Panc1 (cell line): ENCODE measurements at regions not wholly inside any gene's neighbourhood (a gene's known extent, or its start where the extent isn't known, plus 50 kb on each side); places are given as distances from the start of the nearest gene placed in this dataset.

ENCODE experiments used
- ATAC-seq: fragments of 200-7000 bp; cut with Tn5 transposase; 2 replicates; pipeline ENCODE4 v1.9.1; 2020; ENCODE audit warnings: mild to moderate bottlenecking, moderate library complexity
- BruUV-seq: library from RNA; stranded (reverse); fragments of 400-500 nt; replicated peaks from 2 replicates; lab custom pipeline; 2021; lab: Mats Ljungman, UMichigan
- CTCF ChIA-PET: fragments of 300-600 bp; sonication (Branson Sonifier 250); formaldehyde crosslinking; loops from one replicate; lab custom pipeline; 2022; ENCODE audit warnings: antibody characterized with exemption; lab: Charles Lee
- POLR2A ChIA-PET: fragments of 300-600 bp; sonication (Branson Sonifier 250); formaldehyde crosslinking; loops from one replicate; lab custom pipeline; 2022; ENCODE audit warnings: antibody characterized with exemption; lab: Charles Lee
- DNase-seq: peaks from one replicate; pipeline ENCODE4 v3.0.0-alpha.2; 2010; ENCODE audit warnings: low read depth, low spot score
- H3K27ac ChIP-seq: 2 replicates; pipeline ENCODE4 v1.5.1; 2011; ENCODE audit warnings: mild to moderate bottlenecking, low read length, inconsistent platforms
- H3K27me3 ChIP-seq: fragments of 200-500 bp; sonication (Bioruptor generic); 2 replicates; pipeline ENCODE4 v1.6.0; 2014; ENCODE audit warnings: low read length, inconsistent platforms; ENCODE audit not compliant: control insufficient read depth, insufficient read depth
- H3K36me3 ChIP-seq: fragments of 200-500 bp; sonication (Bioruptor generic); 2 replicates; pipeline ENCODE4 v1.5.1; 2014; ENCODE audit warnings: inconsistent platforms, mild to moderate bottlenecking, low read length, moderate library complexity; ENCODE audit not compliant: control insufficient read depth, insufficient read depth
- H3K4me1 ChIP-seq: 2 replicates; pipeline ENCODE4 v1.5.1; 2011; ENCODE audit warnings: inconsistent platforms, mild to moderate bottlenecking, low read length, moderate library complexity; ENCODE audit not compliant: control insufficient read depth, insufficient read depth
- H3K4me3 ChIP-seq, 2 experiments: 2 replicates each; pipeline ENCODE4 v1.5.1; 2011 to 2012; ENCODE audit warnings: low read depth in 2 of 2, low read length in 2 of 2, mild to moderate bottlenecking in 2 of 2, inconsistent platforms in 1 of 2, moderate library complexity in 1 of 2
- H3K9me3 ChIP-seq: fragments of 200-500 bp; sonication (Bioruptor generic); 2 replicates; pipeline ENCODE4 v1.5.1; 2014; ENCODE audit warnings: low read depth, mild to moderate bottlenecking, inconsistent platforms, low read length, moderate library complexity; ENCODE audit not compliant: control insufficient read depth, insufficient read depth
- CTCF ChIP-seq: fragments of 450-650 bp; IDR thresholded peaks from 2 replicates; pipeline ENCODE4 v1.5.1; 2017; ENCODE audit warnings: mild to moderate bottlenecking
- POLR2AphosphoS5 ChIP-seq: IDR thresholded peaks from 2 replicates; pipeline ENCODE4 v1.6.1; 2012; ENCODE audit warnings: mild to moderate bottlenecking, low read depth, low read length, moderate library complexity
- REST ChIP-seq, 2 experiments: IDR thresholded peaks; 2 replicates each; pipeline ENCODE4 v1.6.1; 2011 to 2012; ENCODE audit warnings: low read depth in 2 of 2, control low read depth in 1 of 2, low read length in 1 of 2, mild to moderate bottlenecking in 1 of 2, moderate library complexity in 1 of 2; ENCODE audit not compliant: insufficient read depth in 1 of 2
- SIN3A ChIP-seq: IDR thresholded peaks from 2 replicates; pipeline ENCODE4 v1.6.1; 2012; ENCODE audit warnings: low read depth, mild to moderate bottlenecking, low read length, moderate library complexity, borderline replicate concordance; ENCODE audit not compliant: insufficient read depth
- TCF7L2 ChIP-seq: IDR thresholded peaks from 2 replicates; pipeline ENCODE4 v1.6.1; 2011; ENCODE audit warnings: mild to moderate bottlenecking, low read depth, low read length, inconsistent platforms
- in situ Hi-C: cut with HindIII; loops from 2 replicates; pipeline ENCODE4 v1.10.0; 2016; ENCODE audit warnings: low sequenced_read_pairs, low pct_unique_long_range_greater_than_20kb
- intact Hi-C: fragments of 100-400 bp; cut with micrococcal nuclease; formaldehyde crosslinking; loops from one replicate; pipeline ENCODE4 v1.10.0; 2022; ENCODE audit not compliant: unreplicated experiment

- H3K4me1 ChIP-seq = no peaks in the 10 kb centered on the region
- intact Hi-C loops (no loop called here), in situ Hi-C loops (no loop called here)
- no TSS peak for BruUV-seq
- DNase-seq = no peak
- H3K36me3 ChIP-seq = no peaks in the 10 kb centered on the region
- no peak overlapping the region for H3K4me3 ChIP-seq
- no peak overlapping the region for H3K27ac ChIP-seq
- CTCF ChIA-PET = no interaction called here
- TF ChIP-seq TCF7L2 (no peak), SIN3A (no peak), REST (IDR thresholded peaks at IDR 0.05; ENCODE audit: insufficient read depth in 1 of 2, low read depth in 2 of 2, low read length in 1 of 2) (no peak), POLR2AphosphoS5 (no peak), CTCF (no peak)
- no peak for ATAC-seq
- no peaks in the 10 kb centered on the region for H3K27me3 ChIP-seq
- POLR2A ChIA-PET = no interaction called here
- no peaks in the 10 kb centered on the region for H3K9me3 ChIP-seq
Measured at GRCh38 chr18:22485808-22486244, 68.1 kb upstream of the CTAGE1 start.

- H3K27me3 ChIP-seq = no peaks in the 10 kb centered on the region
- in situ Hi-C loops (no loop called here), intact Hi-C loops (no loop called here)
- H3K36me3 ChIP-seq = no peaks in the 10 kb centered on the region
- H3K27ac ChIP-seq = no peak overlapping the region
- H3K4me3 ChIP-seq = no peak overlapping the region
- ChIA-PET POLR2A (no interaction called here), CTCF (interaction anchor here (0.6 kb wide), 1 partner anchor 589 kb away, joined by 4 read pairs; no protein-coding TSS in a partner anchor)
- no peak for TF ChIP-seq SIN3A
- TF ChIP-seq TCF7L2 = no peak
- no peak for TF ChIP-seq CTCF
- TF ChIP-seq POLR2AphosphoS5 = no peak
- no peak for TF ChIP-seq REST (IDR thresholded peaks at IDR 0.05; ENCODE audit: insufficient read depth in 1 of 2, low read depth in 2 of 2, low read length in 1 of 2)
- no peaks in the 10 kb centered on the region for H3K9me3 ChIP-seq
- BruUV-seq = no TSS peak
- no peak for DNase-seq
- no peak for ATAC-seq
- H3K4me1 ChIP-seq = no peaks in the 10 kb centered on the region
Measured at GRCh38 chr18:22486667-22487066, 69.0 kb upstream of the CTAGE1 start.
